ENCODE measurements at regions not wholly inside any gene's neighbourhood (a gene's known extent, or its start where the extent isn't known, plus 50 kb on each side); places are given as distances from the start of the nearest gene placed in this dataset.

GRCh38 chr9:26163931-26164330 is 485.7 kb upstream of the TUSC1 start:
- TF ChIP-seq CTCF (IDR thresholded peaks at IDR 0.05; ENCODE audit: low read length) (no peak), EZH2 (IDR thresholded peaks at IDR 0.05; ENCODE audit: borderline replicate concordance, low read length) (no peak)
